ENCODE measurements at regions not wholly inside any gene's neighbourhood (a gene's known extent, or its start where the extent isn't known, plus 50 kb on each side); places are given as distances from the start of the nearest gene placed in this dataset.

GRCh38 chr4:54484383-54484782 lies 173.4 kb upstream of the KIT start:
- TF ChIP-seq CTCF (conservative IDR thresholded peaks at IDR 0.05; ENCODE audit: low read depth, low read length), result no peak

GRCh38 chr4:54487491-54487890 lies 170.3 kb upstream of the KIT start:
- TF ChIP-seq CTCF (conservative IDR thresholded peaks at IDR 0.05; ENCODE audit: low read depth, low read length), result no peak
- DNase-seq (ENCODE audit: low read depth), result no peak
- H3K4me3 ChIP-seq (ENCODE audit: low read length), result no peak overlapping the region

More at GRCh38 chr4:54484383-54484782, 173.4 kb upstream of the KIT start:
- no peak for DNase-seq (ENCODE audit: low read depth)
- no peak overlapping the region for H3K4me3 ChIP-seq (ENCODE audit: low read length)

- TF ChIP-seq CTCF (conservative IDR thresholded peaks at IDR 0.05; ENCODE audit: low read depth, low read length), result no peak
- DNase-seq (ENCODE audit: low read depth), result no peak
- no peak overlapping the region for H3K4me3 ChIP-seq (ENCODE audit: low read length)
Observed at GRCh38 chr4:54493862-54494261, 163.9 kb upstream of the KIT start.

GRCh38 chr4:54495091-54495490 lies 162.7 kb upstream of the KIT start:
- DNase-seq (ENCODE audit: low read depth), result no peak
- H3K4me3 ChIP-seq (ENCODE audit: low read length), result no peak overlapping the region
- no peak for TF ChIP-seq CTCF (conservative IDR thresholded peaks at IDR 0.05; ENCODE audit: low read depth, low read length)

GRCh38 chr4:54495641-54496040 lies 162.1 kb upstream of the KIT start:
- H3K4me3 ChIP-seq (ENCODE audit: low read length), result no peak overlapping the region
- no peak for DNase-seq (ENCODE audit: low read depth)
- TF ChIP-seq CTCF (conservative IDR thresholded peaks at IDR 0.05; ENCODE audit: low read depth, low read length), result no peak

- no peak overlapping the region for H3K4me3 ChIP-seq (ENCODE audit: low read length)
- no peak for DNase-seq (ENCODE audit: low read depth)
- no peak for TF ChIP-seq CTCF (conservative IDR thresholded peaks at IDR 0.05; ENCODE audit: low read depth, low read length)
Observed at GRCh38 chr4:54496412-54496811, 161.3 kb upstream of the KIT start.

GRCh38 chr4:54497947-54498346 lies 159.8 kb upstream of the KIT start:
- H3K4me3 ChIP-seq (ENCODE audit: low read length), result no peak overlapping the region
- no peak for DNase-seq (ENCODE audit: low read depth)
- TF ChIP-seq CTCF (conservative IDR thresholded peaks at IDR 0.05; ENCODE audit: low read depth, low read length), result no peak

All from retinal pigment epithelial cell (primary cell).